ENCODE measurements at regions not wholly inside any gene's neighbourhood (a gene's known extent, or its start where the extent isn't known, plus 50 kb on each side); places are given as distances from the start of the nearest gene placed in this dataset.

DNA sequence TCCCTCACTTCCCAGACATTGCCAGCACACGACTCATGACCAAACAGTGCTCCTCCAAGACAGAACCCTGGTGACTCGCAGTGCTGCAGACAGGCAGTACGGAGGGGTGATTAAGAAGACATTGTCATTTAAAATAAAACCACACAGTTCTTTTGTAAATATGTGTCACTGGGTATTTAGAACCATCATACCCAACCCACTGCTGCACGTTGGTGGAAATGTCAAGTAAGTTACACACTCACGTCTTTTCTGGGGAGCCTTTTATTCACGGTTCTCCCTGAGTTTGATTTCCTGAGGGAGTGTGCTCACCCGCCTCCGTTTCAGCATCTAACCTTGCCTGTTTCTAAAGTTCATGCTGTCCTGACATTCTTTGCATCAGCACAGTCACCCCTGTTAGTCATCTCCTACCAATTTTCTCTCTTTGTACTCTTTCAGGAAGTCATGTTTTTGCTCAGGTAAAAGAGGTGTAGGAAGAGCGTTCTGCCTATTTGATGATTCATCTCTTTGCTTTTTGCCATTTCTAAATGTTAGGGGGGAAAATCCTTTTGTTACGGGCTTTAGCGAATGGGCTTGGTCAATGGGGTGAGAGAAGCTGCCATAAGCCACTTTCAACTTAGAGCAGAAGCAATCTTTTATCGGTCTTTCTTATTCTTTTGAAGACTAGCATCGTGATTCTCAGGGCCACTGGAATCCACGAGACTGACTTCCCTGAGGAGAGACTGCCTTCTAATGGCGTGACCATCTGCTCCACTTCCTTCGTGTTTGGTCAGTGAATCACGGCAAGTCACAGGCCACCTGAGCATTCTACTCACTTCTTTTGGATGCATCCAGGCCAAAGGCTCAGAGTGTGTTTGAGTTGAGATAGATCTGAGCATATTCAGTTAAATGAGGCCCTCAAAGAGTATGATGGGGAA is 512.8 kb upstream of the JARID2 start:
- no peak overlapping the region for H2AK5ac ChIP-seq (ENCODE audit: insufficient read length, low read length)
- Mint-ChIP-seq H3K27ac (no peak overlapping the region; a peak in 1 of 7 replicates), H3K4me3 (no peak overlapping the region), H3K4me1 (peaks cover 37 to 63% of the 10 kb centered on the region in 2 experiments), H3K9me3 (no peaks in the 10 kb centered on the region; a peak in 1 of 5 replicates), H3K36me3 (ENCODE audit: insufficient read depth in 1 of 3, low read depth in 3 of 3) (peaks cover 0 to 5% (median 3%) of the 10 kb centered on the region in 3 experiments; a peak in 3 of 7 replicates), H3K27me3 (ENCODE audit: low read depth) (peaks cover 19% of the 10 kb centered on the region)
- no peak overlapping the region for H4K91ac ChIP-seq (ENCODE audit: insufficient read length, low read depth, low read length)
- no peak overlapping the region for H2BK20ac ChIP-seq (ENCODE audit: low read depth, low read length, poor library complexity, severe bottlenecking)
- H3K79me2 ChIP-seq (ENCODE audit: insufficient read depth, low read length), result no peaks in the 10 kb centered on the region
- no peak overlapping the region for H3K14ac ChIP-seq (ENCODE audit: insufficient read depth, low read length)
- peaks cover 17% of the 10 kb centered on the region for H3K4me1 ChIP-seq (ENCODE audit: insufficient read depth, low read length)
- no peak overlapping the region for H2AFZ ChIP-seq (ENCODE audit: low read length)
- H3K4me2 ChIP-seq (ENCODE audit: insufficient read depth, insufficient read length, low read length), result no peak overlapping the region
- no CpG with 5 or more reads among the region's 17 CpGs for WGBS (ENCODE audit: extremely low coverage, insufficient read length, low lambda C conversion rate)
- H3K27me3 ChIP-seq (ENCODE audit: insufficient read depth, low read length), result no peaks in the 10 kb centered on the region
- no peak overlapping the region for H2BK12ac ChIP-seq (ENCODE audit: insufficient read length, low read depth, low read length)
- no peak overlapping the region for H3K9ac ChIP-seq (ENCODE audit: extremely low read depth, insufficient read length, low read length)
- no peak overlapping the region for H2BK120ac ChIP-seq (ENCODE audit: low read depth, low read length, poor library complexity, severe bottlenecking)
- H3K79me1 ChIP-seq (ENCODE audit: insufficient read depth, low read depth, low read length, poor library complexity, severe bottlenecking), result no peaks in the 10 kb centered on the region
- no peak overlapping the region for H3K18ac ChIP-seq (ENCODE audit: insufficient read length, low read depth, low read length)
- H3K4ac ChIP-seq (ENCODE audit: low read depth, low read length), result no peak overlapping the region
- no peaks in the 10 kb centered on the region for H3K9me3 ChIP-seq (ENCODE audit: control insufficient read depth, low read depth, low read length)
- no peak overlapping the region for H4K5ac ChIP-seq (ENCODE audit: insufficient read length, low read depth, low read length)
- H3K23me2 ChIP-seq (ENCODE audit: insufficient read length, low read depth, low read length, poor library complexity, severe bottlenecking), result no peaks in the 10 kb centered on the region
- no peaks in the 10 kb centered on the region for H4K20me1 ChIP-seq (ENCODE audit: control insufficient read depth, insufficient read depth, insufficient read length)
- no peak overlapping the region for H3K27ac ChIP-seq (ENCODE audit: insufficient read length, low read depth, low read length)
- no peak overlapping the region for H3T11ph ChIP-seq (ENCODE audit: low read length)
- H3K23ac ChIP-seq (ENCODE audit: insufficient read length, low read depth, low read length), result no peak overlapping the region
- TF ChIP-seq, protein P1, sequence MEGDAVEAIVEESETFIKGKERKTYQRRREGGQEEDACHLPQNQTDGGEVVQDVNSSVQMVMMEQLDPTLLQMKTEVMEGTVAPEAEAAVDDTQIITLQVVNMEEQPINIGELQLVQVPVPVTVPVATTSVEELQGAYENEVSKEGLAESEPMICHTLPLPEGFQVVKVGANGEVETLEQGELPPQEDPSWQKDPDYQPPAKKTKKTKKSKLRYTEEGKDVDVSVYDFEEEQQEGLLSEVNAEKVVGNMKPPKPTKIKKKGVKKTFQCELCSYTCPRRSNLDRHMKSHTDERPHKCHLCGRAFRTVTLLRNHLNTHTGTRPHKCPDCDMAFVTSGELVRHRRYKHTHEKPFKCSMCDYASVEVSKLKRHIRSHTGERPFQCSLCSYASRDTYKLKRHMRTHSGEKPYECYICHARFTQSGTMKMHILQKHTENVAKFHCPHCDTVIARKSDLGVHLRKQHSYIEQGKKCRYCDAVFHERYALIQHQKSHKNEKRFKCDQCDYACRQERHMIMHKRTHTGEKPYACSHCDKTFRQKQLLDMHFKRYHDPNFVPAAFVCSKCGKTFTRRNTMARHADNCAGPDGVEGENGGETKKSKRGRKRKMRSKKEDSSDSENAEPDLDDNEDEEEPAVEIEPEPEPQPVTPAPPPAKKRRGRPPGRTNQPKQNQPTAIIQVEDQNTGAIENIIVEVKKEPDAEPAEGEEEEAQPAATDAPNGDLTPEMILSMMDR (conservative IDR thresholded peaks at IDR 0.05), result no peak
- no peak overlapping the region for H2BK5ac ChIP-seq (ENCODE audit: insufficient read length, low read length)
- H3K56ac ChIP-seq (ENCODE audit: insufficient read length, low read depth, low read length), result no peak overlapping the region
- DNase-seq, result peak; percentile 53
- no peak overlapping the region for H2BK15ac ChIP-seq (ENCODE audit: low read depth, low read length)
- no peak overlapping the region for H4K8ac ChIP-seq (replicated peaks; ENCODE audit: insufficient read length, low read depth, low read length)
